TTC549 (cell line): ENCODE measurements at regions not wholly inside any gene's neighbourhood (a gene's known extent, or its start where the extent isn't known, plus 50 kb on each side); places are given as distances from the start of the nearest gene placed in this dataset.
"Not testable (repeated sequence)": the region's sequence is repeated elsewhere in the genome, so short reads cannot be mapped to it uniquely, and the experiment has no call there.

ENCODE experiments used
- FAIRE-seq: peaks from 2 replicates; lab custom pipeline; 2012; peaks lifted over from hg19 to GRCh38; lab: Jason Lieb, UNC

GRCh38 chr13:76338003-76338402, 548.2 kb downstream of the KCTD12 start:
- no peak for FAIRE-seq

- FAIRE-seq: no peak
These were observed 549.0 kb downstream of the KCTD12 start for GRCh38 chr13:76336889-76337844.

- FAIRE-seq: no peak
These were observed 550.7 kb downstream of the KCTD12 start for GRCh38 chr13:76335463-76335862.

GRCh38 chr13:76331943-76332712, 554.1 kb downstream of the KCTD12 start:
- FAIRE-seq: no peak

GRCh38 chr13:76330761-76331160, 555.4 kb downstream of the KCTD12 start:
- no peak for FAIRE-seq

GRCh38 chr13:76329866-76330580, 556.2 kb downstream of the KCTD12 start:
- FAIRE-seq: no peak

GRCh38 chr13:76329004-76329403, 557.2 kb downstream of the KCTD12 start:
- no peak for FAIRE-seq

GRCh38 chr13:76326343-76326742, 559.9 kb downstream of the KCTD12 start:
- FAIRE-seq: no peak

GRCh38 chr13:76319921-76320320, 566.3 kb downstream of the KCTD12 start:
- no peak for FAIRE-seq

GRCh38 chr13:76316998-76317527, 569.1 kb downstream of the KCTD12 start:
- FAIRE-seq: no peak

GRCh38 chr13:76314495-76314894, 571.7 kb downstream of the KCTD12 start:
- no peak for FAIRE-seq

GRCh38 chr13:76307142-76307541, 579.1 kb downstream of the KCTD12 start:
- peak; percentile 39 for FAIRE-seq

- FAIRE-seq: no peak
These were observed 585.5 kb downstream of the KCTD12 start for GRCh38 chr13:76300688-76301087.

- no peak for FAIRE-seq
These were observed 588.9 kb downstream of the KCTD12 start for GRCh38 chr13:76297331-76297730.

- FAIRE-seq: no peak
These were observed 589.5 kb downstream of the KCTD12 start for GRCh38 chr13:76296751-76297150.

GRCh38 chr13:76295020-76295419, 591.2 kb downstream of the KCTD12 start:
- not testable (repeated sequence) for FAIRE-seq

GRCh38 chr13:76293751-76294150, 592.5 kb downstream of the KCTD12 start:
- no peak for FAIRE-seq

- FAIRE-seq: no peak
These were observed 592.9 kb downstream of the KCTD12 start for GRCh38 chr13:76293346-76293745.

- no peak for FAIRE-seq
These were observed 593.5 kb downstream of the KCTD12 start for GRCh38 chr13:76292726-76293125.

GRCh38 chr13:76292031-76292430, 594.2 kb downstream of the KCTD12 start:
- no peak for FAIRE-seq

- no peak for FAIRE-seq
These were observed 596.6 kb downstream of the KCTD12 start for GRCh38 chr13:76289558-76289957.

GRCh38 chr13:76286178-76286577, 600.0 kb downstream of the KCTD12 start:
- no peak for FAIRE-seq
